IMR-90 (cell line): ENCODE measurements at regions not wholly inside any gene's neighbourhood (a gene's known extent, or its start where the extent isn't known, plus 50 kb on each side); places are given as distances from the start of the nearest gene placed in this dataset.

Experiments used
- ATAC-seq: fragments of 200-7000 bp; cut with Tn5 transposase; 2 replicates; pipeline ENCODE4 v1.9.1; 2020; ENCODE audit warnings: low read depth, mild to moderate bottlenecking, moderate library complexity
- BruUV-seq: library from RNA; stranded (reverse); fragments of 400-500 nt; replicated peaks from 2 replicates; lab custom pipeline; 2021; lab: Mats Ljungman, UMichigan
- CTCF ChIA-PET: fragments of 300-600 bp; formaldehyde crosslinking; extraction: SDS; loops from one replicate; lab custom pipeline; 2021; ENCODE audit warnings: antibody characterized with exemption; lab: Yijun Ruan, JAX
- POLR2A ChIA-PET: fragments of 300-600 bp; sonication (Branson Sonifier 250); formaldehyde crosslinking; loops from one replicate; lab custom pipeline; 2022; ENCODE audit warnings: antibody characterized with exemption; ENCODE audit not compliant: unreplicated experiment; lab: Charles Lee
- DNase-seq: peaks from one replicate; pipeline ENCODE4 v3.0.0; 2013
- H2AFZ ChIP-seq: replicated peaks from 2 replicates; pipeline ENCODE3; 2013; ENCODE audit warnings: low read length, mild to moderate bottlenecking; ENCODE audit not compliant: poor library complexity
- H2AK5ac ChIP-seq: 2 replicates; pipeline ENCODE4 v1.6.1; 2013; ENCODE audit warnings: low read depth, low read length, inconsistent platforms
- H2AK9ac ChIP-seq: replicated peaks from 2 replicates; pipeline ENCODE3; 2013; ENCODE audit warnings: mild to moderate bottlenecking, low read depth, low read length, moderate library complexity; ENCODE audit not compliant: poor library complexity
- H2BK120ac ChIP-seq: 2 replicates; pipeline ENCODE4 v1.6.1; 2013; ENCODE audit warnings: low read depth, low read length, inconsistent platforms
- H2BK15ac ChIP-seq: 3 replicates; pipeline ENCODE4 v1.6.1; 2013; ENCODE audit warnings: low read depth, low read length, inconsistent platforms
- H2BK20ac ChIP-seq: 2 replicates; pipeline ENCODE4 v1.6.1; 2013; ENCODE audit warnings: low read depth, mild to moderate bottlenecking, inconsistent platforms, low read length, moderate library complexity
- H2BK5ac ChIP-seq: 2 replicates; pipeline ENCODE4 v1.6.1; 2013; ENCODE audit warnings: mild to moderate bottlenecking, low read depth, low read length, inconsistent platforms; ENCODE audit not compliant: poor library complexity, severe bottlenecking
- H3K14ac ChIP-seq: replicated peaks from 2 replicates; pipeline ENCODE4 v1.6.1; 2013; ENCODE audit warnings: low read depth, low read length, inconsistent platforms
- H3K18ac ChIP-seq: 2 replicates; pipeline ENCODE4 v1.6.1; 2013; ENCODE audit warnings: low read depth, low read length, control low read depth
- H3K23ac ChIP-seq: 2 replicates; pipeline ENCODE4 v1.6.1; 2013; ENCODE audit warnings: low read depth, low read length, inconsistent platforms
- H3K27ac ChIP-seq: 2 replicates; pipeline ENCODE4 v1.5.1; 2013; ENCODE audit warnings: mild to moderate bottlenecking, control low read depth, low read length; ENCODE audit not compliant: insufficient read depth
- H3K27me3 ChIP-seq: 2 replicates; pipeline ENCODE4 v1.6.1; 2013; ENCODE audit warnings: low read length; ENCODE audit not compliant: control insufficient read depth, insufficient read depth
- H3K36me3 ChIP-seq: 2 replicates; pipeline ENCODE4 v1.6.1; 2013; ENCODE audit warnings: low read length, mixed read lengths; ENCODE audit not compliant: control insufficient read depth, insufficient read depth
- H3K4ac ChIP-seq: 2 replicates; pipeline ENCODE4 v1.6.1; 2013; ENCODE audit warnings: low read depth, low read length, inconsistent platforms
- H3K4me1 ChIP-seq: 2 replicates; pipeline ENCODE4 v1.6.1; 2013; ENCODE audit warnings: low read length, mixed read lengths; ENCODE audit not compliant: control insufficient read depth, insufficient read depth
- H3K4me2 ChIP-seq: 2 replicates; pipeline ENCODE4 v1.6.1; 2013; ENCODE audit warnings: low read depth, mild to moderate bottlenecking, control low read depth, low read length, moderate library complexity
- H3K4me3 ChIP-seq: 2 replicates; pipeline ENCODE4 v1.5.1; 2013; ENCODE audit warnings: low read depth, mild to moderate bottlenecking, control low read depth, low read length, moderate library complexity; ENCODE audit not compliant: insufficient read depth
- H3K56ac ChIP-seq: 2 replicates; pipeline ENCODE4 v1.6.1; 2013; ENCODE audit warnings: low read length, inconsistent platforms; ENCODE audit not compliant: insufficient read depth; ENCODE audit errors: extremely low read depth
- H3K79me1 ChIP-seq, 2 experiments: 2 replicates each; pipeline ENCODE4 v1.6.1; 2013; ENCODE audit warnings: low read length in 2 of 2, inconsistent platforms in 1 of 2, low read depth in 1 of 2
- H3K9ac ChIP-seq: 2 replicates; pipeline ENCODE4 v1.6.1; 2013; ENCODE audit warnings: low read depth, low read length, control low read depth
- H3K9me1 ChIP-seq: 2 replicates; pipeline ENCODE4 v1.6.1; 2013; ENCODE audit warnings: low read length, inconsistent platforms; ENCODE audit not compliant: insufficient read depth
- H3K9me3 ChIP-seq: 2 replicates; pipeline ENCODE4 v1.6.1; 2013; ENCODE audit warnings: low read length; ENCODE audit not compliant: control insufficient read depth, insufficient read depth
- H4K20me1 ChIP-seq: 2 replicates; pipeline ENCODE4 v1.6.1; 2013; ENCODE audit warnings: low read length, inconsistent platforms; ENCODE audit not compliant: insufficient read depth
- H4K5ac ChIP-seq: 2 replicates; pipeline ENCODE4 v1.6.1; 2013; ENCODE audit warnings: mild to moderate bottlenecking, low read depth, low read length, control low read depth
- H4K8ac ChIP-seq, 2 experiments: 2 replicates each; pipeline ENCODE4 v1.6.1; 2013; ENCODE audit warnings: low read depth in 2 of 2, low read length in 2 of 2, control low read depth in 1 of 2, inconsistent platforms in 1 of 2
- H4K91ac ChIP-seq: 2 replicates; pipeline ENCODE4 v1.6.1; 2013; ENCODE audit warnings: low read depth, low read length, inconsistent platforms; ENCODE audit not compliant: insufficient read depth
- BHLHE40 ChIP-seq: fragments of 150-350 bp; IDR thresholded peaks from 2 replicates; pipeline ENCODE4 v1.6.1; 2016; ENCODE audit warnings: mild to moderate bottlenecking, low read depth, low read length
- CEBPB ChIP-seq: IDR thresholded peaks from 2 replicates; pipeline ENCODE4 v1.6.1; 2012; ENCODE audit warnings: low read depth, low read length, improper control_type of control experiment
- CHD1 ChIP-seq: IDR thresholded peaks from 2 replicates; pipeline ENCODE4 v1.6.1; 2012; ENCODE audit warnings: low read depth, low read length, improper control_type of control experiment
- ELK1 ChIP-seq: fragments of 150-350 bp; IDR thresholded peaks from 2 replicates; pipeline ENCODE4 v1.6.1; 2016; ENCODE audit warnings: low read depth, mild to moderate bottlenecking, low read length, moderate library complexity, borderline replicate concordance
- MAFK ChIP-seq: IDR thresholded peaks from 2 replicates; pipeline ENCODE4 v1.6.1; 2012; ENCODE audit warnings: low read depth, low read length, improper control_type of control experiment
- MAZ ChIP-seq: IDR thresholded peaks from 2 replicates; pipeline ENCODE4 v1.6.1; 2012; ENCODE audit warnings: low read depth, mild to moderate bottlenecking, low read length, improper control_type of control experiment, moderate library complexity, borderline replicate concordance
- MXI1 ChIP-seq: IDR thresholded peaks from 2 replicates; pipeline ENCODE4 v1.6.1; 2012; ENCODE audit warnings: low read depth, mild to moderate bottlenecking, low read length, moderate library complexity, borderline replicate concordance
- NFE2L2 ChIP-seq: fragments of 150-350 bp; IDR thresholded peaks from 2 replicates; pipeline ENCODE4 v1.6.1; 2016; ENCODE audit warnings: low read depth, mild to moderate bottlenecking, low read length
- POLR2A ChIP-seq: IDR thresholded peaks from 2 replicates; pipeline ENCODE4 v1.6.1; 2012; ENCODE audit warnings: mild to moderate bottlenecking, low read depth, low read length
- RAD21 ChIP-seq: IDR thresholded peaks from 2 replicates; pipeline ENCODE4 v1.6.1; 2012; ENCODE audit warnings: low read length, improper control_type of control experiment
- RCOR1 ChIP-seq: IDR thresholded peaks from 2 replicates; pipeline ENCODE4 v1.6.1; 2012; ENCODE audit warnings: mild to moderate bottlenecking, low read length, improper control_type of control experiment; ENCODE audit not compliant: insufficient replicate concordance
- RFX5 ChIP-seq: IDR thresholded peaks from 2 replicates; pipeline ENCODE4 v1.8.0; 2012; ENCODE audit warnings: low read depth, mild to moderate bottlenecking, low read length, moderate library complexity
- USF2 ChIP-seq: fragments of 150-350 bp; IDR thresholded peaks from 2 replicates; pipeline ENCODE4 v1.6.1; 2017; ENCODE audit warnings: mild to moderate bottlenecking, antibody characterized with exemption, low read length, low read depth
- WGBS, 2 experiments: methylation state at CpG; one replicate each; pipeline versions ENCODE4 v1.1.5 to v1.1.7; 2013; ENCODE audit warnings: missing lambda C conversion rate in 2 of 2; ENCODE audit not compliant: insufficient read length in 1 of 2; ENCODE audit errors: extremely low coverage in 2 of 2; 5-methylcytosine and 5-hydroxymethylcytosine counted together
- dilution Hi-C: fragments of 300-500 bp; cut with HindIII; formaldehyde crosslinking; loops from one replicate; pipeline ENCODE4 v1.14.3; 2018; ENCODE audit warnings: low sequenced_read_pairs; ENCODE audit not compliant: unreplicated experiment
- in situ Hi-C: fragments of 300-500 bp; cut with MboI; formaldehyde crosslinking; loops from 3 replicates; pipeline ENCODE4 v1.14.3; 2019; ENCODE audit warnings: low sequenced_read_pairs, inconsistent platforms, mixed read lengths
- intact Hi-C: fragments of 100-400 bp; cut with micrococcal nuclease; formaldehyde crosslinking; loops from 2 replicates; pipeline ENCODE4 v1.10.0; 2022
- TF ChIP-seq, protein P1 (sequence below): conservative IDR thresholded peaks from 2 replicates; pipeline ENCODE4 v1.5.1; 2012; ENCODE audit warnings: mild to moderate bottlenecking, low read depth, low read length, improper control_type of control experiment

DNA sequence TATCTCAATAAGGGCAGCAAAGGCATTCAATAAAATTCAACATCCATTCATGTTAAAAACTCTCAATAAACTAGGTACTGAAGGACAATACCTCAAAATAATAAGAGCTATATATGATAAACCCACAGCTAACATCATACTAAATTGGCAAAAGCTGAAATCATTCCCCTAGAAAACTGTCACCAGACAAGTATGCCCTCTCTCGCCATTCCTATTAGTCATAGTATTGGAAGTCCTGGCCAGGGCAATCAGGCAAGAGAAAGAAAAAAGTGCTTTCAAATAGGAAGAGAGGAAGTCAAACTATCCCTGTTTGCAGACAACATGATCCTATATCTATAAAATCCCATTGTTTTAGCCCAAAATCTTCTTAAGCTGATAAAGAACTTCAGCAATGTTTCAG, 116.8 kb downstream of the TENT5D start:
- no peaks in the 10 kb centered on the region for H3K36me3 ChIP-seq
- no peaks in the 10 kb centered on the region for H4K20me1 ChIP-seq
- H3K4me1 ChIP-seq, result no peaks in the 10 kb centered on the region
- no peaks in the 10 kb centered on the region for H3K9me1 ChIP-seq
- no peak overlapping the region for H3K27ac ChIP-seq
- H2AFZ ChIP-seq, result no peak overlapping the region
- in situ Hi-C loops, result no loop called here
- no peaks in the 10 kb centered on the region for H3K9me3 ChIP-seq
- H4K91ac ChIP-seq, result no peak overlapping the region
- no peak overlapping the region for H2BK120ac ChIP-seq
- no peak overlapping the region for H3K23ac ChIP-seq
- H2AK5ac ChIP-seq, result no peak overlapping the region
- no peak overlapping the region for H2BK20ac ChIP-seq
- ChIA-PET POLR2A (no interaction called here), CTCF (interaction anchor here (0.6 kb wide), 1 partner anchor 12 kb away, joined by 3 read pairs; no protein-coding TSS in a partner anchor)
- no peak overlapping the region for H4K5ac ChIP-seq
- no TSS peak for BruUV-seq
- H2AK9ac ChIP-seq, result no peak overlapping the region
- H3K4ac ChIP-seq, result no peak overlapping the region
- ATAC-seq (no peak), DNase-seq (no peak)
- no peaks in the 10 kb centered on the region for H3K79me1 ChIP-seq
- H3K27me3 ChIP-seq, result no peaks in the 10 kb centered on the region
- no peak overlapping the region for H2BK15ac ChIP-seq
- H2BK5ac ChIP-seq, result no peak overlapping the region
- no peak overlapping the region for H3K14ac ChIP-seq
- no peak for TF ChIP-seq NFE2L2
- TF ChIP-seq ELK1, result no peak
- no peak for TF ChIP-seq USF2
- no peak for TF ChIP-seq MAZ
- TF ChIP-seq CEBPB, result no peak
- no peak for TF ChIP-seq RFX5
- TF ChIP-seq CHD1, result no peak
- no peak for TF ChIP-seq BHLHE40
- no peak for TF ChIP-seq RCOR1
- no peak for TF ChIP-seq MXI1
- no peak for TF ChIP-seq POLR2A
- TF ChIP-seq, protein P1, sequence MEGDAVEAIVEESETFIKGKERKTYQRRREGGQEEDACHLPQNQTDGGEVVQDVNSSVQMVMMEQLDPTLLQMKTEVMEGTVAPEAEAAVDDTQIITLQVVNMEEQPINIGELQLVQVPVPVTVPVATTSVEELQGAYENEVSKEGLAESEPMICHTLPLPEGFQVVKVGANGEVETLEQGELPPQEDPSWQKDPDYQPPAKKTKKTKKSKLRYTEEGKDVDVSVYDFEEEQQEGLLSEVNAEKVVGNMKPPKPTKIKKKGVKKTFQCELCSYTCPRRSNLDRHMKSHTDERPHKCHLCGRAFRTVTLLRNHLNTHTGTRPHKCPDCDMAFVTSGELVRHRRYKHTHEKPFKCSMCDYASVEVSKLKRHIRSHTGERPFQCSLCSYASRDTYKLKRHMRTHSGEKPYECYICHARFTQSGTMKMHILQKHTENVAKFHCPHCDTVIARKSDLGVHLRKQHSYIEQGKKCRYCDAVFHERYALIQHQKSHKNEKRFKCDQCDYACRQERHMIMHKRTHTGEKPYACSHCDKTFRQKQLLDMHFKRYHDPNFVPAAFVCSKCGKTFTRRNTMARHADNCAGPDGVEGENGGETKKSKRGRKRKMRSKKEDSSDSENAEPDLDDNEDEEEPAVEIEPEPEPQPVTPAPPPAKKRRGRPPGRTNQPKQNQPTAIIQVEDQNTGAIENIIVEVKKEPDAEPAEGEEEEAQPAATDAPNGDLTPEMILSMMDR, result no peak
- no peak for TF ChIP-seq MAFK
- TF ChIP-seq RAD21, result no peak
- no peak overlapping the region for H3K4me3 ChIP-seq
- H4K8ac ChIP-seq, result no peak overlapping the region
- no peak overlapping the region for H3K18ac ChIP-seq
- intact Hi-C loops, result no loop called here
- H3K56ac ChIP-seq, result no peak overlapping the region
- dilution Hi-C loops, result no loop called here
- H3K9ac ChIP-seq, result no peak overlapping the region
- no CpG with 5 or more reads among the region's 1 CpG for WGBS, 2 experiments
- no peak overlapping the region for H3K4me2 ChIP-seq
